ENCODE measurements at regions not wholly inside any gene's neighbourhood (a gene's known extent, or its start where the extent isn't known, plus 50 kb on each side); places are given as distances from the start of the nearest gene placed in this dataset.

- no peak for DNase-seq
These were observed 121.3 kb upstream of the C1GALT1 start for GRCh38 chr7:7060828-7061599.

GRCh38 chr7:7077945-7078344 is 104.4 kb upstream of the C1GALT1 start:
- DNase-seq = no peak

GRCh38 chr7:7080802-7081201 is 101.5 kb upstream of the C1GALT1 start:
- DNase-seq = no peak

GRCh38 chr7:7090460-7090859 is 91.9 kb upstream of the C1GALT1 start:
- DNase-seq = no peak

- DNase-seq = no peak
These were observed 84.0 kb upstream of the C1GALT1 start for GRCh38 chr7:7098280-7098818.

- DNase-seq = peak; percentile 54
These were observed 82.7 kb upstream of the C1GALT1 start for GRCh38 chr7:7099584-7100014.

GRCh38 chr7:7100432-7100849 is 81.9 kb upstream of the C1GALT1 start:
- DNase-seq = peak; percentile 41

- DNase-seq = no peak
These were observed 79.4 kb upstream of the C1GALT1 start for GRCh38 chr7:7102906-7103305.

- peak; percentile 27 for DNase-seq
These were observed 78.7 kb upstream of the C1GALT1 start for GRCh38 chr7:7103343-7104313.

- no peak for DNase-seq
These were observed 78.0 kb upstream of the C1GALT1 start for GRCh38 chr7:7104314-7104698.

GRCh38 chr7:7104971-7105370 is 77.4 kb upstream of the C1GALT1 start:
- no peak for DNase-seq

GRCh38 chr7:7105800-7106582 is 76.4 kb upstream of the C1GALT1 start:
- DNase-seq = no peak

- DNase-seq = no peak
These were observed 73.4 kb upstream of the C1GALT1 start for GRCh38 chr7:7108931-7109330.

- DNase-seq = no peak
These were observed 72.4 kb upstream of the C1GALT1 start for GRCh38 chr7:7109934-7110333.

- DNase-seq = no peak
These were observed 71.6 kb upstream of the C1GALT1 start for GRCh38 chr7:7110706-7111105.

- DNase-seq = no peak
These were observed 69.5 kb upstream of the C1GALT1 start for GRCh38 chr7:7112868-7113267.

GRCh38 chr7:7114575-7115291 is 67.6 kb upstream of the C1GALT1 start:
- DNase-seq = no peak

- no peak for DNase-seq
These were observed 64.3 kb upstream of the C1GALT1 start for GRCh38 chr7:7117935-7118586.

GRCh38 chr7:7118822-7119221 is 63.5 kb upstream of the C1GALT1 start:
- no peak for DNase-seq

- DNase-seq = no peak
These were observed 62.6 kb upstream of the C1GALT1 start for GRCh38 chr7:7119729-7120128.

GRCh38 chr7:7122033-7122478 is 60.3 kb upstream of the C1GALT1 start:
- DNase-seq = no peak
